NOMO-1 treated with dmso at 0.1 percent for 144 hours (cell line): ENCODE measurements at regions not wholly inside any gene's neighbourhood (a gene's known extent, or its start where the extent isn't known, plus 50 kb on each side); places are given as distances from the start of the nearest gene placed in this dataset.
"Not testable (repeated sequence)": the region's sequence is repeated elsewhere in the genome, so short reads cannot be mapped to it uniquely, and the experiment has no call there.

Source experiments
- DNase-seq: peaks from one replicate; lab custom pipeline; 2025; ENCODE audit not compliant: unreplicated experiment; lab: John Stamatoyannopoulos, UW

DNA sequence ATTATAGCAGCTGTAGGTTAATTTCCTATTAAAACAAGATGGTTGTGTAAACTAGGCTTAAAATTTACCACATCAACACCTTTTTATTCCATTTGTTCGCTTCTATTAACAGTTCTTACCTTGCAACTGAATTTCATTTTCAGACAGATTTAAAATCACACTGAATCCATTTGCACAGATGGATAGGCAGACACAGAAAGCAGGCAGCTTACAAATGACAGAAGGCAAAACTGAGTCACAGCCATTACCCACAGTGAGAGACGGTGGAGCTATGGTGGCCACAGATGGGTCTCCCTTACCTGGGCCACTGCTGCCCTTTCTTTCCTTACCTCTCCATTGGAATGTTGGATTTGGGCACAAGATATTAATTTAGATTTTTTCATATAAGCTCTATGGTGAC is 1567.8 kb upstream of the SLC10A2 start:
- no peak for DNase-seq

DNA sequence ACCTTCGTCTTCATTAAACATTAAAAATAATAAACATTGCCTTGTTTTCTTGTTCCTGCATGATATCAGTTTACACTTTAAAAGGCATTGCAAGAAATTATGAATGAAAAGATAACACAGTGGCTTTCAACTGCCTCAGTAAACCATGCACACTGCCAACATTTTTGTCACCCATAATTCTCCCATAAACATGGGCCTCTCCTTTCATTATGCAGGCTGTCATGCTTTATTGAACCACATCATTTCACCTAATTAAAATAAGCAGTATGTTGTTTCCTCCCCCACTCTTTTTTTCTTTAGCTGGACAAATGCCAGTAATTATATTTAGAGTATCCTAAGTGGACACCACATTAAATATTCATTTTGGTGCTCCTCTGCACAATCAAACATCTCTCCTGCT is 1566.5 kb upstream of the SLC10A2 start:
- no peak for DNase-seq

DNA sequence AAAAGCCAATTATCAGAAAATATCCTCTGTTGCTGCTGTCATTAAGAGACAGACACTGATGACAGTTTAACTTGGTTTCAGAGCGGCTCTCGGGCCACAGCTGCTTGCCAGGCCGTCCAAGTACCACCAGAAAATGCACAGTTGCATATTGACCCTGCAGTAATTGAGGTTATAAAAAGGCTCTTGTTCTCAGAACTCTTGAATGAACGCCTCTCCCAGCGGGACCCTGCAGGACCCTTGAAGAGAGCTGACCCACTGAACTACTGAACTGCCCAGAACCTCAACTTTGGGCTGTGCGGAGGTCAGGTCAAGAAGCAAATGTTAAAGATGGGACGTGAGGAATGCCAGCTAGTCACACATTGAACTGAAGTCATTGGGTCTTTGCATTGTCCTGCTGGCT is 1559.0 kb upstream of the SLC10A2 start:
- DNase-seq, result no peak

DNA sequence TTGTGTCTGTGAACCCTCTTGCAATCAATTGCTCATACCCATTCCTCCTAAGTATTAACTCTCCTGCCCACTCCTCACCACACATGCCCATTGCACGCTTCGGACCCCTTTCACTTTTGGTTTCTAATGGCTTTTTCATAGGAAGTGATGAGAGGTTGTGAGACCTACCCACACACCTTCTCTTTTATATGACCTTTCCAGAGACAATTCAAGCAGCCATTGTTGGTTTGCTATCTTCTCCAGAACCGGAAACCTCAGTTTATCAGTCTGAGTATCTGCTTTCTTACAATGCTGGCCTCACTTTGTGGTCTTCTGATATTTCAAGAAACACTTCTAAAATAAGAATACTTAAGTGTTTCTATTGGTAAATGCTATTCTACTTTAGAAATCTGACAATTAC is 1550.8 kb upstream of the SLC10A2 start:
- no peak for DNase-seq

DNA sequence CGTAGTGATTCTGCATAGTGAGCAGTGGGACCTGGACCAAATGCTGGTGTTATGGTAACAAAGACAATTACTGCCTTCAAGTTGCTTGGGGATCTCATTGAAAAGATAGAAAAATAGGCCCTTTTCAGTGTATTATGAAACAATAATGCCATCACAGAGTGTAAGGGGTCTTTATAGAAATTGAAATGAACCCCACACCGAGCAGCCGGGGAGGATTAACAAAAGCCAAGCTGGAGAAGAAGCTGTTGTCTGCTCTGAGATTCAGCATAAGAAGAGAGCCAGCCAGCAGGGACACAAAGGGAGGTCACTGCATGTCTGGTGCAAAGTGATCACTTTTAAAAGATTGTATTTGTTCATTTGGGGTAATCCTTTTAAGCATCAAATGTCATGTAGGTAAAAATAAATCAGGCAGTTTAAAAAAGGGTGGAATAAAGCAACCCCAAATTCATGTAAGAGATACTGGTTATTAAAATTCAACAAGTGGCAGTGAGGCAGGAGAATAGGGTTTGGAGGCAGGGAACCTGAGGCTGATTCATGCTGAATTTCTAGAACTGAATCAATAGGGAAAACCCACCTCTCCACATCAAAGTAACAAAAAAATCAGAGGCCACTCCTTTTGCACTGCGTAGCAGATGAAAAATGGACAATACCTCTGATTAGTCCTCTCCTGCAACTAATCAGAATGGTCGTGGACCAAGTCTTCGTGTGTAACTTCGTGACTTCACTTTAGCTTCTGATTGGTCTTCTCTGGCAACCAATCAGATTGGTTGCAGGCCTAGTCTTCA is 1548.3 kb upstream of the SLC10A2 start:
- no peak for DNase-seq

DNA sequence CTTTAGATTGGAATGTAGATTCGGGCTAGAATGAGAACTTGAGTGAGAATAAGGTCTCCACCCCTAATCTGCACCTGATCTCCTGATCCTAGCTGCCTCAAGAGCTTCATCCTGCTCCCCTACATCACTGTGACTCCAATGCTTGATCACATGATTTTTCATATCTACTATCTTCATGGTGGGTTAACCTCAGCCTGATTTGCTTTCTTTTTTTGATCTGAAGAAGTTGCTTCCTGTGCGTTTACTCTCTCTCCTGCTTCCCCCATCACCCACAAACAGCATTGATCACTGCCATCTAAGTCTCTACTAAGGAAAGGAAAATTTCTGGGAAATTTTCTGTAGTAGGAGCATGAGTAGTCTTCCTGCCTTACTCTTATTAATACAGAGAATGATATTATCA is 1542.1 kb upstream of the SLC10A2 start:
- DNase-seq, result no peak

DNA sequence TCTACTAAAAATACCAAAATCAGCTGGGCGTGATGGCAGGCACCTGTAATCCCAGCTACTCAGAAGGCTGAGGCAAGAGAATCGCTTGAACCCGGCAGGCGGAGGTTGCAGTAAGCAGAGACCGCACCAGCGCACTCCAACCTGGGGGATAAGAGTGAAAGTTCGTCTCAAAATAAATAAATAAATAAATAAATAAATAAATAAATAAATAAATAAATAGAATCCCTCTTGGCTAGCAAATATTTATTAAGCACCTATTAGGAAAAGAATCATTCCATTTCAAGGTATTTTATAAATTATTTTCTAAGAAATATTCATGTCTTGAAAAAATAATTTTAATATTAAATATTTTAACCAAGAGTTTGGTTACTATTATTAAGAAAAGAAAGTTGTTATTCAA is 1539.2 kb upstream of the SLC10A2 start:
- DNase-seq, result not testable (repeated sequence)

DNA sequence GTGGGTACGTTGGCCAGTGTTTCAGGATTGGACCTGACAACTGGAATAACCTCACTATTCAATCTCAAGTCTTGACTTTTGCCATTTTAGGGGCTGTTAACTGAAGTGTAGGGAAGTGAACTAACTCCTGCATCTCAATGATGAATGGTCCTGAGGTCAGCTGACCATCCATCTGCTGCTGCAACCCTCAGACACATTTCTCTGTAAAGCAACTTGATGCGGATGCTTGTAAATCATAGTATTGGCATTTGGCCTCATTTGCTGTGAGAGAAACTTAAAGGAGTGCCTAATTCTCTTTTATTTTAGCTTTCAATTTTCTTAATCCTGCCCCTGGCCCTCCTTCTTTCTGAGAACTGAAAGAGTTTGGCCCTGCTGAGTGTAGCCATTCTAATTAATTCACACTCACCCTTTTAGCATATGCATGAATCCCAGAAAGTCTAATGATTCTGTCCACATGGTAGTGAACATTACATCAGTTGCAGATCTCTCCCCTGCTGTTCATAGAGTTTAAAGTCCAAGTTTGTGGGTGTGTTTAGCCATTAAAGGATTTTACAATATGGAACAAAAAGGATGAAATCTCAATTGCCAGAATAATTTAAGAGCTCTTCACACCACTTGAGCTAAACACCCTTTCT is 1531.4 kb upstream of the SLC10A2 start:
- no peak for DNase-seq

DNA sequence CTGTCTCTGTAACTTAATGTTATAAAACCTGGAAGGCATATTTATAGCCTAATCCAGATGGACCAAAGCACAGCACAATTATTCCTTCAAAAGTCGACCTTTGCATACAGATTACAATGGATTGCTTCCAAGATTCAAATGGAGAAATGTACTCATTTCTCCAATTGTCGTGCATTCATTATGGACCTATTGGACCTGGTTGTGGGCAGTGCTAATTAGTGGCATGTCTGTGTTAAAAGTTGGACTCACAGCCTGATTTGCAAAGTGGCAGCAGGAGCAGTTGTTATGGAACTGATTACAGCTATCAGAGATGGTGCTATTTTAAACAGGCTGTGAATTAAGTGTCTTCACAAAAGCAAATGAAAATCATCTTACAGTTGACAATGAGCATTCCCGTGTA is 1529.3 kb upstream of the SLC10A2 start:
- no peak for DNase-seq

DNA sequence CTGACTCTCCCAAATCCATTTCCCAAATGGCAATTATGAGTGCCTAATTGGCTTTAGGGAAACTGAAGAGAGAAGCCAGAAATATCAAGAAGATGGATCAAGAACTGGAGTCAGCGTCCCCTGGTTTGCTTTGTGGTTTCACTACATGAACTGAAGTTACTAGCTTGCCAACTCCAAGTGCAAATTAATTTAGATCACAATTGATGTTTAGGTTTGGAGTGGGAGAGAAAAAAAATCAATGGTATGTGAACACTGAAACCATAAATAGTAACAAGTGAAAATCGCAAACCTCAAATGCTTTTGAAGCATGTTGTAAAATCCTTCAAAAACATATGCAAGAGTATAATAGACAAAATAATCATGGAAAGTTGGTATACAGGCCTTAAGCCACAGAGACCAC is 1528.6 kb upstream of the SLC10A2 start:
- no peak for DNase-seq

DNA sequence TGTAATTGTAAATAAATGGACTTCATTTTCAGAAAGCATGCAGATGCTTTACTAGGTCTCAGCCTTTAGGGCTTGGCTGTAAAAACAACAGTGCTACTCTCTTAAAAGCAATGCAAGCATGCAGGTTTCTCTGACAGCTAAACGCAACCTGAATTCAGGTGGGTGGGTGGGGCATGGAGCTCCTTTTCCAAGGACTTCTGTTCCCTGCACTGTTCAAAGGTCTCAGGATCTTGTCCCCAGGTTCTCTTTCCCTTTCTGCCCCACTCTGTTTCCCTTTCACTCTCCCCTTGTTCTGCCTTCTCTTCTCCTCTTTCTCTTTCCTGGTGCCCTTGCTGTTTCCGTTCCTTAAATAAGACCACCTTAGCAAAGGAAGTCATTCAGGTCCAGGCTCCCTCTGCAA is 1527.5 kb upstream of the SLC10A2 start:
- no peak for DNase-seq

DNA sequence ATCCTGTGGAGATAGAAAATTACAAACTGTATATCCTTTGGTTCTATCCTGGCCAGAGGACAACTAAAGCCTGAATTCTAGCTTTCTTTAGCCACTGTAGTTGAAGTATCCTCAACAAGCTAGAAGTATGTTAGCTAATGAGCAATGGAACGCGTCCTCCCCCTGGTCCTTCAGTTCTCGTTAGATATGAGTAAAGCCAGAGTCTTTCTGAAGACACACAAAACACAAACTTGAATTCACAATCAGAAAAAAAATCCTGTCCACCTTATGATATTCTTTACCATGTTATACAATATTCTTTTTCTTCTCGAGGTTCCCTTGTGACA is 1527.0 kb upstream of the SLC10A2 start:
- no peak for DNase-seq

DNA sequence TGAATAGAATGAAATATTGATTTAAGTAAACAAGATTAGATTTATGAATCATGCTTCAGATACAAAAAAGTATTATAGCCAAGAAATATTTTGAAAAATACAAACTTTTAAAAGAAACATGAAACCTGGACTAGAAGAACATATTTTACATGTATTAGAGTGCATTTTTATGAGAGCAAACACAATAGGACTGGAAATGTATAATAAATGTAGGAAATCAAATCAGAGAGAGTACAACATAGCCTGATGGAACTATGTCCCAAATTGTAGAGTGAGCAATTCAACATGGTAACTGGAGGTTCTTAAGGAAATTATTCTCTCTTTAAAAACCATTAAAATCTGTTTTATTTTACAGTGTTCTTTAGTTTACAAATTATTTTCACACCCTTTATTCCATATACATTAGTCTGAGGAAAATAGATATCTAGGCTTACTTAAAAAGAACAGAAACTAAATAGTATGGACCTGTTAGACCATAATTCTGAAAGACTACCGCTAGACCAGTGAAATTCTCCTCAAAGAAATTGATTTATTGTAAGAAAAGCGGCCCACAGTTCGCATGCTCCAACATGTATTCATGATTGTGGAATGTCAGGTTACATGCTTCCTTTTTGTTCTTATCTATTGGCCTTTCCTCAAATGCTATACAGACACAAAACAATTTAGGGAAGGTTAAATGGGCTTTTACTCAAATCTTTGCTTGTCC is 1526.5 kb upstream of the SLC10A2 start:
- DNase-seq, result no peak

DNA sequence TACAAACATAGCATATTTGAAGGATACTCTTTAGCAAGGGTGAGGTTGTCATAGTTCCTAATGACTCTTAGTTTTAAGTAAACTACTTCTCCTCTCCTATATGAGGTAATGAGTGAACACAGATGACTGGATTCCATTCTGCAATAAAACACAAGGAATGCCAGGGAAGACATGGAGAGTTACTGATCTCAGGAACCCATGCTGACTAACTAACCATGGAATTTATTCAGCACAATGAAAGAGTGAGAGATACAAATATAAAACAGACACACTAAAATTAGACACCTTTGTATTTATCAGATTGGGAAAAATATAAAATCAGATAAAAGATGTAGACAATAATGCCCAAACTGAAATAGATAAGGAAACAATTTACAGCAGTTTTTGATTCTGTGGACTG is 1525.9 kb upstream of the SLC10A2 start:
- DNase-seq, result no peak

DNA sequence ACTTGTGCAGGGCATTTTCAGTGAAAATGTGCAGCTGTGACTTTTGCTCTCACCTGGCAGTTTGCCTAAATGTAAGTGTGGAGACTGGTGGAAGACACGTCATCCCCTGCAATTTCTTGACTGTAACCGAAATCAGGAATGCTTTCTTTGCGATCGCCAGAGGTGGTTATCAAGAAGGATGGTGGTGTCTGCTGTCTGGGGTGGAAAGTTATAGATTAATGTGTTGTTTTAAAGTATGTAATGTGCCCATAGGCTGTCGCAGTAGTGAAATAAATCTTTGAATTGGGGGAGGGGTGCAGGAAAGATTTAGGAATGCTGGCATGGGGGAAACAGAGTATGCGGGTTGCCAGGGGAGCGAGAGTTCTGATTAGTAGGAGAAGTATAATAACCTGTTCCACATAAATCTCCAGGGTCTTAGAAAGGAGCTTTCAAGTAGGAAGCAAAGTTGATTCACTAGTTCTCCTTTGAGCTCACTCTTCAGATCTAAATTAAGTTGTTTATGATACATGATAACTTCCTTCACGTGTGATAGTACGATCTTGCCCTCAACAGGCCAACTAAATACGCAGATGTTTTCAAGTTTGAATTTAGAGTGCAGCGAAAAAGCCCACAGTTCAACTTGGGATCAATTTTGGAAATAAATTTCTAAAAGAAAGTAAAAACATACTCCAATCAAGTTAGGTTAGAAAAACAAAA is 1520.0 kb upstream of the SLC10A2 start:
- DNase-seq, result no peak

DNA sequence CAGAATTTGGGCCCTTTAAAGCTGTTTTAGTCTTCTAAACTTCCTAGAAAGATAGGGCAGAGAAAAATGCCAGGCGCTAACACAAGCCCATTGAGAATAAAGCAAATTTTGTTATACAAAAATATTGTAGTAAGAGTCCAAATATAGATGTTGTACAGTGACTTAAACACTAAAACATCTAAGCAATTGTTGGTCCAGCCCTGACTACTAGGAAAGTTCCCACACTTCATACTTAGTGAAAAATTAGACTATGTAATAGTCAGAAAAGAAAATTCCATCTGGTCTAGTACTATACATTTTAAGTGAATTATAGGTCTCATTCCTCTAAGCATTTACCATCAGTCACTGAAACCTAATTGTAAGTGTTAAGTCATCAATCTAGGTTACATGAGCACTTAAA is 1518.3 kb upstream of the SLC10A2 start:
- no peak for DNase-seq

DNA sequence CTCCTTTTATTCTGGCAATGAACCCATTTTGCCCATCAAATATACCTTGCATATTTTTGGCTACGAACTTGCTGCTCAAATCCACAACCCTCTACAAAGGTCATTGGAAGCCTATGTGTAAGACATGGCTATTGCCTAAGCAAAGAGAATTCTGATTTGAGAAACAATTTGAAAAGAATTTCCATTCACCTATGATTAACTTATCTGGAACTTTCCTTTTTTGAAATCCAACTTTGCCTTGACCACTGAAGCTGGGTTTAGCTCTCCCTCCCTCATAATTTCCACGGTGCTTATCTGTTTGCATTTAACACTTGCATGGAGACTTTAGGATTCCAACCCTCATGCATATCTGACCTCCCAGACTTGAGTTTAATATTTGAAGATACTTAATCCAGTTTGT is 1514.7 kb upstream of the SLC10A2 start:
- DNase-seq, result no peak

DNA sequence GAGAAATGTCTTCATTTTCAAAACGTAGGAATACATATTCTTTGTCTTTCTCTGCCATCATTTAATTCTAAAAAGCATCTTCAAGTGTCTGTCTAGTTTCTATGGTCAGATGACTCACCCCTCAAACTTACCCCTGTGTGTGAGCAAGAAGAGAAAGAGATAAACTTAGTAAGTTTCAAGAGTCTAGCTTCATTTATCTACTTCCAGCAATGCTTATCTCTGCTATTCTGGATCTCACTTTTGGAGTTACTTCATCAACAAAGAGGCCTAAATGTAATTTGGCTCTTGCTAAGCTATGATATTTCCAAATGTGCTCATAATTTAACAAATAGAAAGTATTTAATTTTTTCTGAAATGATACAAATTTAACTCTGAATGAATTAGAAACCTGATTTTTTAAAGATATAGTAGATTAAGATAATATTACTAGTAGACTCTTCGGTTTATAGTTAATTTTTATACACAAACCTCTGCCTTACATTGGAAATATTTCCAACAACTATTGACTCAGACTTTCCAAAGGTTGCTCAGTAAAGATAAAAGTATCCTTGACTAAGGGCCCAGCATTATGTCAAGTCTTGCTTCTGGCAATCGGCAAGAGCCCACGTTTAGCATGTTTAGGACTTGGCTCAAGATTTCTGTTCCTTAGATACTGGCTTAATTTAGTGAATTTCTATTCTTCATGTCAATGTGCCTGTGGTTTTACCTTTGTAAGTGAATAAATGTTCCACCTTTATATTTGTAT is 1511.0 kb upstream of the SLC10A2 start:
- no peak for DNase-seq

DNA sequence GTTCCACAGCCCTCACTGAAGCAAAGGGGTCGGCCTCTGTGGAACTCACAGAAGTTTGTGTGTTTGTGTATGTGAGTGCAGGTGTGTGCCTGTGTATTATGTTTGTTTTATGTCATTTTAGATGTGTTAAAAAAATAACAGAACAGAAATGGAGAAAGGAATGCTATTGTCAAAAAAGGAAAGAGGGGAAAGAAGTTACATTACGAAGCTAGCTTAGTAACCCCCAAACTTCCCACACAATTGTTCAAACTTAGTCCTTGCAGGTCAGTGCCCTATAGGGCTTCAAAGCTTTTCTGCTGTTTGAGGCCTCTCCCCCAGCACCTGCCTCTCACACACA is 1505.6 kb upstream of the SLC10A2 start:
- DNase-seq, result no peak

DNA sequence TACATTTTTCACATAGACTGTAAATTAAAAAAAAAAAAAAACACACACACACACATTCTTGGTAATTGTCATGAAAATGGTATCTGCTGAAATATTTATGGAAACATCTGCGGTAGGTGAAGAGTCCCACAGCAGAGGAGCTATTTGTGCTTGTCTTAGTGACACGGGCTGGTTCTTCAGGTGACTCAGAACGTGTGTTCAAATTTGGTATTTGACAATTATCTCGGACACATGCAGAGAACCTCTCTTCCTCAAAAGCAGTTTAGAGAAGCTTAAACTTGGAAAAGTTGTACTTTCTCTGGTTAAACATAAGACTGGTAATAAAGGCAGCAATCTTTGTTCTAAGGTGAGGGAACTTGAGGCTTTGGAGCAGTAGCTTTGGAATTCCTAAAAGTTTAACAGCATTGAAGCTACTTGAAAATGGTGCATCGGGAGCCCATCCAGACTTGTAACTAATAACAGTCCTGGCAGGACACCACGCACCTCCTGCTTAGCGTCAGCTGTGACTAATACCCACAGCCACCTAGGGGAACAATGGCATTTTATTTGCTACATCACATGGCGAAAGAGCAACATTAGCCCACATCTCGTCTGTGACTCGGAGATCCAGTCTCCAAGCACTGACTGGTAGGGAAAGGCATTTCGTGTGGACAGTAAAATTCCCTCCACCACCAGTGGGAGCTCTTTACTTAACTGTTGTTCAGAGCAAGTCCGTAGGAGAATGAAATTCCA is 1505.1 kb upstream of the SLC10A2 start:
- DNase-seq, result peak; percentile 10

DNA sequence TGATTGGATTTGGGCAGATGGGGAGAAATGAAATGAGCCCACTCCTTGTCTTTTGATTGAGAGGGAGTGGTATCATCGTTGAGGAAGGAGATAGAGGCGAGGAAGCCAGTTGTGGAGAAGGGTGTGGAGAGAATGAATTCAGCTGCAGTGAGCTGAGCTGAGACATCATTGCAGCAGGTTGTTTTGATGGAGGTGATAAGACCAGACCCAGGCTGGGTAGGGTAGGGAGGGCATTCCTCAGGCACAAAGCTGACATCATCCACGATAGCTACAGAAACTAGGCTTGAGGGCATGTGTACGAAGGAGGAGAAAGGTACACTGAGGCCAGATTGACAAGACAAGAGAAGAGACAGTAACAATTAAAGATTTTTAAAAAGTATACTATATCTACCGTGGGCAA is 1500.9 kb upstream of the SLC10A2 start:
- no peak for DNase-seq
